A549 (cell line): ENCODE measurements at regions not wholly inside any gene's neighbourhood (a gene's known extent, or its start where the extent isn't known, plus 50 kb on each side); places are given as distances from the start of the nearest gene placed in this dataset.

ENCODE experiments used
- ATAC-seq, 2 experiments: fragments of 200-7000 bp in 1 of 2; fragments of >200 bp in 1 of 2; cut with Nextera tagmentation in 1 of 2; cut with Tn5 transposase in 1 of 2; 3 replicates each; pipeline versions ENCODE4 v1.8.0 to v1.9.1; 2018 to 2020; ENCODE audit warnings: mild to moderate bottlenecking in 1 of 2, moderate library complexity in 1 of 2
- CTCF ChIA-PET: fragments of 300-600 bp; sonication (Branson Sonifier 250); formaldehyde crosslinking; extraction: SDS; loops from one replicate; lab custom pipeline; 2021; ENCODE audit warnings: antibody characterized with exemption, inconsistent platforms; lab: Yijun Ruan, JAX
- POLR2A ChIA-PET: fragments of 350-600 bp; formaldehyde crosslinking; extraction: SDS; loops from one replicate; lab custom pipeline; 2021; ENCODE audit warnings: antibody characterized with exemption, inconsistent platforms; lab: Yijun Ruan, JAX
- DNase-seq, 2 experiments: peaks; one replicate each; pipeline versions ENCODE4 v3.0.0 to v3.0.0-alpha.2; 2011 to 2016; ENCODE audit warnings: low read depth in 1 of 2, low spot score in 1 of 2
- FAIRE-seq: peaks from 2 replicates; lab custom pipeline; 2011; peaks lifted over from hg19 to GRCh38; lab: Jason Lieb, UNC
- H3K27ac ChIP-seq, 2 experiments: fragments of >200 bp; sonication (Bioruptor Twin); formaldehyde crosslinking; 3 replicates each; pipeline ENCODE4 v1.5.1; 2016 to 2017
- H3K4me1 ChIP-seq: fragments of >200 bp; sonication (Bioruptor Twin); formaldehyde crosslinking; 3 replicates; pipeline ENCODE4 v1.6.1; 2016
- H3K4me2 ChIP-seq: fragments of >200 bp; sonication (Bioruptor Twin); formaldehyde crosslinking; 3 replicates; pipeline ENCODE4 v1.6.1; 2016
- H3K4me3 ChIP-seq: fragments of >200 bp; sonication (Bioruptor Twin); formaldehyde crosslinking; 3 replicates; pipeline ENCODE4 v1.5.1; 2016
- H3K9me3 ChIP-seq: fragments of >200 bp; sonication (Bioruptor Twin); formaldehyde crosslinking; 3 replicates; pipeline ENCODE4 v1.6.1; 2016
- CBX2 ChIP-seq: fragments of 200-600 bp; sonication (generic); IDR thresholded peaks from 2 replicates; pipeline ENCODE4 v1.6.1; 2016; ENCODE audit warnings: low read depth, mild to moderate bottlenecking, borderline replicate concordance
- CHD4 ChIP-seq: fragments of 200-600 bp; sonication (generic); IDR thresholded peaks from 2 replicates; pipeline ENCODE4 v1.6.1; 2016; ENCODE audit warnings: antibody characterized with exemption, mild to moderate bottlenecking, borderline replicate concordance
- EHMT2 ChIP-seq: fragments of 200-600 bp; sonication (generic); IDR thresholded peaks from 2 replicates; pipeline ENCODE4 v1.6.1; 2016; ENCODE audit warnings: antibody characterized with exemption, low read depth, mild to moderate bottlenecking, moderate library complexity
- EP300 ChIP-seq, 2 experiments: fragments of >200 bp; sonication (Bioruptor Twin); formaldehyde crosslinking; IDR thresholded peaks; 2 replicates in 1 of 2; 3 replicates in 1 of 2; pipeline ENCODE4 v1.6.1; 2016 to 2017
- FOSL2 ChIP-seq, 2 experiments: fragments of 450-650 bp in 1 of 2; fragments of >200 bp in 1 of 2; sonication (Bioruptor Twin) in 1 of 2; formaldehyde crosslinking; IDR thresholded peaks; 2 replicates each; pipeline versions ENCODE4 v1.5.0 to v1.6.1; 2016 to 2020; ENCODE audit warnings: mild to moderate bottlenecking in 1 of 2, moderate library complexity in 1 of 2
- FOXS1 ChIP-seq: fragments of 250-450 bp; sonication (Bioruptor Pico); IDR thresholded peaks from 2 replicates; pipeline ENCODE4 v1.5.0; 2020; ENCODE audit warnings: mild to moderate bottlenecking, moderate library complexity
- HEYL ChIP-seq: fragments of 250-450 bp; sonication (Bioruptor Pico); IDR thresholded peaks from 2 replicates; pipeline ENCODE4 v1.8.0; 2021; ENCODE audit warnings: mild to moderate bottlenecking, moderate library complexity
- HOXA7 ChIP-seq: fragments of 250-450 bp; sonication (Bioruptor Pico); IDR thresholded peaks from 2 replicates; pipeline ENCODE4 v1.5.0; 2020; ENCODE audit warnings: mild to moderate bottlenecking, moderate library complexity
- KDM5A ChIP-seq: fragments of 200-600 bp; sonication (generic); IDR thresholded peaks from 2 replicates; pipeline ENCODE4 v1.6.1; 2016; ENCODE audit warnings: antibody characterized with exemption, mild to moderate bottlenecking
- MAZ ChIP-seq: fragments of 150-350 bp; IDR thresholded peaks from 2 replicates; pipeline ENCODE4 v1.6.1; 2014; ENCODE audit warnings: antibody characterized with exemption, low read depth, low read length, borderline replicate concordance
- PHF8 ChIP-seq: fragments of 200-600 bp; sonication (generic); IDR thresholded peaks from 2 replicates; pipeline ENCODE4 v1.6.1; 2016; ENCODE audit warnings: low read depth, mild to moderate bottlenecking, antibody characterized with exemption, moderate library complexity, borderline replicate concordance
- ZC3H11A ChIP-seq: fragments of 450-650 bp; IDR thresholded peaks from 2 replicates; pipeline ENCODE4 v1.6.1; 2014; ENCODE audit warnings: antibody characterized with exemption, mild to moderate bottlenecking
- WGBS: methylation state at CpG from one replicate; pipeline ENCODE4 v1.1.6; 2017; ENCODE audit errors: missing lambda C conversion rate; 5-methylcytosine and 5-hydroxymethylcytosine counted together
- TF ChIP-seq, protein P1 (sequence below): fragments of 250-450 bp; sonication (Bioruptor Pico); IDR thresholded peaks from 2 replicates; pipeline ENCODE4 v1.5.0; 2021; ENCODE audit warnings: mild to moderate bottlenecking, moderate library complexity, borderline replicate concordance
- TF ChIP-seq, protein P2 (sequence below): fragments of 150-350 bp; IDR thresholded peaks from 2 replicates; pipeline ENCODE4 v1.6.1; 2014; ENCODE audit warnings: low read depth, mild to moderate bottlenecking, low read length
- TF ChIP-seq, protein P3 (sequence below): IDR thresholded peaks from 2 replicates; pipeline ENCODE4 v1.6.1; 2012; ENCODE audit warnings: low read depth, borderline replicate concordance
- TF ChIP-seq, protein P4 (sequence below): fragments of 250-450 bp; sonication (Bioruptor Pico); IDR thresholded peaks from 2 replicates; pipeline ENCODE4 v1.5.0; 2020; ENCODE audit warnings: low read depth, mild to moderate bottlenecking, moderate library complexity
- TF ChIP-seq, protein P5 (sequence below): fragments of >200 bp; sonication (Bioruptor Twin); formaldehyde crosslinking; IDR thresholded peaks from 3 replicates; pipeline ENCODE4 v1.5.1; 2016

DNA sequence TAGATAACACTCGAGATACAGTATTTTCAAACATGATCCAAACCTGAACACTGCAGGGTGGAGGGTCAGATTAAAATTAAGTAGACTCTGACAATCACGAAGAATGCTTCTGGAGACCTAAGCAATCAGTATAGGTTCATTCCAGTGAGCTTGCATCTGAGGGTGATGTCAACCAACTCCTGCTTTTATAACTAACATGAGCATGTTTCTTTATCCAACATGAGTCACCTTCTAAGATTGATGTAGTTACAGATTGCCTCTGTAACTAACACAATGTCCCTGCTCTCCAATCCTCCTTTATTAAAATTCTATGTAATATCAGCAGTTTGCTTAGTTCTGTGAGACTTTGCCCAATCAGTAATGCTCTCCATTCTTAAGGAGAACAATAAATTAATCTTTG is 225.7 kb downstream of the ARL6IP6 start:
- no peak overlapping the region for H3K4me3 ChIP-seq
- DNase-seq, result no peak
- ChIA-PET POLR2A (no interaction called here), CTCF (no interaction called here)
- no peak for FAIRE-seq
- H3K9me3 ChIP-seq, result no peaks in the 10 kb centered on the region
- H3K4me2 ChIP-seq, result no peak overlapping the region
- TF ChIP-seq HEYL (no peak), EP300 (IDR thresholded peaks at IDR 0.05) (no peak), EHMT2 (no peak)
- TF ChIP-seq, protein P1, sequence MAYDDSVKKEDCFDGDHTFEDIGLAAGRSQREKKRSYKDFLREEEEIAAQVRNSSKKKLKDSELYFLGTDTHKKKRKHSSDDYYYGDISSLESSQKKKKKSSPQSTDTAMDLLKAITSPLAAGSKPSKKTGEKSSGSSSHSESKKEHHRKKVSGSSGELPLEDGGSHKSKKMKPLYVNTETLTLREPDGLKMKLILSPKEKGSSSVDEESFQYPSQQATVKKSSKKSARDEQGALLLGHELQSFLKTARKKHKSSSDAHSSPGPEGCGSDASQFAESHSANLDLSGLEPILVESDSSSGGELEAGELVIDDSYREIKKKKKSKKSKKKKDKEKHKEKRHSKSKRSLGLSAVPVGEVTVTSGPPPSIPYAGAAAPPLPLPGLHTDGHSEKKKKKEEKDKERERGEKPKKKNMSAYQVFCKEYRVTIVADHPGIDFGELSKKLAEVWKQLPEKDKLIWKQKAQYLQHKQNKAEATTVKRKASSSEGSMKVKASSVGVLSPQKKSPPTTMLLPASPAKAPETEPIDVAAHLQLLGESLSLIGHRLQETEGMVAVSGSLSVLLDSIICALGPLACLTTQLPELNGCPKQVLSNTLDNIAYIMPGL (CRISPR knock-in tag), result no peak
- H3K27ac ChIP-seq, result no peak overlapping the region
- no peak for ATAC-seq
- no peaks in the 10 kb centered on the region for H3K4me1 ChIP-seq
- WGBS, result 0% methylated on average over 2 of the region's 2 CpGs

DNA sequence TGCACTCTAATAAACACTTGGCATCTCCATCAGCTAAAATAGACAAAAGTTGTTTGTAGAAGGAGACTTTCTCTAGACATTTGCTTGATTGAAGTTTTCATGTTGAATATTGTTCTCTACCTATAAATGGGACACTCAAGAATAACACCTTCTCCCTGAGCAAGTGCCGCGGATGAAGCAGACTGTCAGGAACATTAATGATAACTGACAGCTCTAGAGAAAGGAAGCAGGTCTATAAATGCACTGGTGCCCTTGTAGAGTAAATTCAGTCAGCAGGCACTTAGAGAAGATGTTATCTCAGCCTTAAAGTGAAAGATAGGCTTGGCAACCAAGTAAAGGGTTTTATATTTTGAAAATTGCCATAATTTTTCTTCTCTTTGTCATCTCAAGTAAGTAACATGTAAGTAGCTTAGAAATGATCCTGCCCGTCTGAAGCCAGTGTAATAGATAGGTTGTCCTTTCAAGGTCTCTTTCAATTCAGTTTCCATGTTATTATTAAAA is 224.6 kb downstream of the ARL6IP6 start:
- FAIRE-seq, result no peak
- Histone ChIP-seq H3K4me1 (no peaks in the 10 kb centered on the region), H3K4me3 (no peak overlapping the region), H3K27ac (no peak overlapping the region), H3K9me3 (no peaks in the 10 kb centered on the region), H3K4me2 (no peak overlapping the region)
- ChIA-PET CTCF (no interaction called here), POLR2A (no interaction called here)
- no peak for TF ChIP-seq HOXA7 (CRISPR knock-in tag)
- TF ChIP-seq FOSL2 (IDR thresholded peaks at IDR 0.05), result no peak
- TF ChIP-seq FOSL2 (CRISPR knock-in tag; IDR thresholded peaks at IDR 0.05), result no peak
- no peak for TF ChIP-seq KDM5A
- TF ChIP-seq, protein P2, sequence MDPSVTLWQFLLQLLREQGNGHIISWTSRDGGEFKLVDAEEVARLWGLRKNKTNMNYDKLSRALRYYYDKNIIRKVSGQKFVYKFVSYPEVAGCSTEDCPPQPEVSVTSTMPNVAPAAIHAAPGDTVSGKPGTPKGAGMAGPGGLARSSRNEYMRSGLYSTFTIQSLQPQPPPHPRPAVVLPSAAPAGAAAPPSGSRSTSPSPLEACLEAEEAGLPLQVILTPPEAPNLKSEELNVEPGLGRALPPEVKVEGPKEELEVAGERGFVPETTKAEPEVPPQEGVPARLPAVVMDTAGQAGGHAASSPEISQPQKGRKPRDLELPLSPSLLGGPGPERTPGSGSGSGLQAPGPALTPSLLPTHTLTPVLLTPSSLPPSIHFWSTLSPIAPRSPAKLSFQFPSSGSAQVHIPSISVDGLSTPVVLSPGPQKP, result no peak
- TF ChIP-seq CHD4, result no peak
- TF ChIP-seq, protein P3, sequence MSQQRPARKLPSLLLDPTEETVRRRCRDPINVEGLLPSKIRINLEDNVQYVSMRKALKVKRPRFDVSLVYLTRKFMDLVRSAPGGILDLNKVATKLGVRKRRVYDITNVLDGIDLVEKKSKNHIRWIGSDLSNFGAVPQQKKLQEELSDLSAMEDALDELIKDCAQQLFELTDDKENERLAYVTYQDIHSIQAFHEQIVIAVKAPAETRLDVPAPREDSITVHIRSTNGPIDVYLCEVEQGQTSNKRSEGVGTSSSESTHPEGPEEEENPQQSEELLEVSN, result no peak
- no peak for TF ChIP-seq EHMT2
- no peak for TF ChIP-seq ZC3H11A
- TF ChIP-seq FOXS1, result no peak
- TF ChIP-seq CBX2, result no peak
- TF ChIP-seq, protein P4, sequence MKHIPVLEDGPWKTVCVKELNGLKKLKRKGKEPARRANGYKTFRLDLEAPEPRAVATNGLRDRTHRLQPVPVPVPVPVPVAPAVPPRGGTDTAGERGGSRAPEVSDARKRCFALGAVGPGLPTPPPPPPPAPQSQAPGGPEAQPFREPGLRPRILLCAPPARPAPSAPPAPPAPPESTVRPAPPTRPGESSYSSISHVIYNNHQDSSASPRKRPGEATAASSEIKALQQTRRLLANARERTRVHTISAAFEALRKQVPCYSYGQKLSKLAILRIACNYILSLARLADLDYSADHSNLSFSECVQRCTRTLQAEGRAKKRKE (CRISPR knock-in tag), result no peak
- no peak for TF ChIP-seq PHF8
- no peak for TF ChIP-seq MAZ
- TF ChIP-seq, protein P5, sequence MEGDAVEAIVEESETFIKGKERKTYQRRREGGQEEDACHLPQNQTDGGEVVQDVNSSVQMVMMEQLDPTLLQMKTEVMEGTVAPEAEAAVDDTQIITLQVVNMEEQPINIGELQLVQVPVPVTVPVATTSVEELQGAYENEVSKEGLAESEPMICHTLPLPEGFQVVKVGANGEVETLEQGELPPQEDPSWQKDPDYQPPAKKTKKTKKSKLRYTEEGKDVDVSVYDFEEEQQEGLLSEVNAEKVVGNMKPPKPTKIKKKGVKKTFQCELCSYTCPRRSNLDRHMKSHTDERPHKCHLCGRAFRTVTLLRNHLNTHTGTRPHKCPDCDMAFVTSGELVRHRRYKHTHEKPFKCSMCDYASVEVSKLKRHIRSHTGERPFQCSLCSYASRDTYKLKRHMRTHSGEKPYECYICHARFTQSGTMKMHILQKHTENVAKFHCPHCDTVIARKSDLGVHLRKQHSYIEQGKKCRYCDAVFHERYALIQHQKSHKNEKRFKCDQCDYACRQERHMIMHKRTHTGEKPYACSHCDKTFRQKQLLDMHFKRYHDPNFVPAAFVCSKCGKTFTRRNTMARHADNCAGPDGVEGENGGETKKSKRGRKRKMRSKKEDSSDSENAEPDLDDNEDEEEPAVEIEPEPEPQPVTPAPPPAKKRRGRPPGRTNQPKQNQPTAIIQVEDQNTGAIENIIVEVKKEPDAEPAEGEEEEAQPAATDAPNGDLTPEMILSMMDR, result no peak
- ATAC-seq, result no peak
- 2% methylated on average over 1 of the region's 3 CpGs for WGBS
- DNase-seq, result no peak
